ENCODE measurements at regions not wholly inside any gene's neighbourhood (a gene's known extent, or its start where the extent isn't known, plus 50 kb on each side); places are given as distances from the start of the nearest gene placed in this dataset.

DNA sequence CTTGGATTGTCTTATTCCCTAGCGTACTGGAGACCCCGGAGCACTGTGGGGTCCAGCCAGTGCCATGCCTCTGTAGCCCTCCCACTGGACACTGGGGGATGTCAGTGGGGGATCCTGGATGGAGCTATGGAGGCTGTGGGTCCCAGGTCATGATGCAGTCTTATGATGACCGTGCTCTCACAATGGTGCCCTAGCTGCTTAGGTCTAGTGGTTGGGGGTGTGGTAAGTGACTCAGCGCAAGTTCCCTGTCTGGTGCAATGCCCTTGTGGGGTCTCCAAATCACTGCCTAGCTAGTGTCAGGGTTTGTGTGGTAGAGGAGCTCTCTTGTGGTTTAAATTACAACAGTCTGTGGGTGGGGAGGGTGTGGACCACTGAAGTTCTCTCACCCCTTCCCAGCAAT is 135.4 kb downstream of the CDC5L start:
- DNase-seq (ENCODE audit: low spot score, unreplicated experiment): no peak
- no peak overlapping the region for H3K27ac Mint-ChIP-seq
- H3K4me1 Mint-ChIP-seq (ENCODE audit: low read depth): no peaks in the 10 kb centered on the region
- TF ChIP-seq, protein P1, sequence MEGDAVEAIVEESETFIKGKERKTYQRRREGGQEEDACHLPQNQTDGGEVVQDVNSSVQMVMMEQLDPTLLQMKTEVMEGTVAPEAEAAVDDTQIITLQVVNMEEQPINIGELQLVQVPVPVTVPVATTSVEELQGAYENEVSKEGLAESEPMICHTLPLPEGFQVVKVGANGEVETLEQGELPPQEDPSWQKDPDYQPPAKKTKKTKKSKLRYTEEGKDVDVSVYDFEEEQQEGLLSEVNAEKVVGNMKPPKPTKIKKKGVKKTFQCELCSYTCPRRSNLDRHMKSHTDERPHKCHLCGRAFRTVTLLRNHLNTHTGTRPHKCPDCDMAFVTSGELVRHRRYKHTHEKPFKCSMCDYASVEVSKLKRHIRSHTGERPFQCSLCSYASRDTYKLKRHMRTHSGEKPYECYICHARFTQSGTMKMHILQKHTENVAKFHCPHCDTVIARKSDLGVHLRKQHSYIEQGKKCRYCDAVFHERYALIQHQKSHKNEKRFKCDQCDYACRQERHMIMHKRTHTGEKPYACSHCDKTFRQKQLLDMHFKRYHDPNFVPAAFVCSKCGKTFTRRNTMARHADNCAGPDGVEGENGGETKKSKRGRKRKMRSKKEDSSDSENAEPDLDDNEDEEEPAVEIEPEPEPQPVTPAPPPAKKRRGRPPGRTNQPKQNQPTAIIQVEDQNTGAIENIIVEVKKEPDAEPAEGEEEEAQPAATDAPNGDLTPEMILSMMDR (IDR thresholded peaks at IDR 0.05; ENCODE audit: unreplicated experiment): no peak
- no peaks in the 10 kb centered on the region for H3K27me3 Mint-ChIP-seq
- H3K36me3 Mint-ChIP-seq (ENCODE audit: insufficient read depth): no peaks in the 10 kb centered on the region
- peaks cover 15% of the 10 kb centered on the region for H3K9me3 Mint-ChIP-seq (ENCODE audit: low read depth)
- no peak overlapping the region for H3K4me3 Mint-ChIP-seq (ENCODE audit: low read depth)

DNA sequence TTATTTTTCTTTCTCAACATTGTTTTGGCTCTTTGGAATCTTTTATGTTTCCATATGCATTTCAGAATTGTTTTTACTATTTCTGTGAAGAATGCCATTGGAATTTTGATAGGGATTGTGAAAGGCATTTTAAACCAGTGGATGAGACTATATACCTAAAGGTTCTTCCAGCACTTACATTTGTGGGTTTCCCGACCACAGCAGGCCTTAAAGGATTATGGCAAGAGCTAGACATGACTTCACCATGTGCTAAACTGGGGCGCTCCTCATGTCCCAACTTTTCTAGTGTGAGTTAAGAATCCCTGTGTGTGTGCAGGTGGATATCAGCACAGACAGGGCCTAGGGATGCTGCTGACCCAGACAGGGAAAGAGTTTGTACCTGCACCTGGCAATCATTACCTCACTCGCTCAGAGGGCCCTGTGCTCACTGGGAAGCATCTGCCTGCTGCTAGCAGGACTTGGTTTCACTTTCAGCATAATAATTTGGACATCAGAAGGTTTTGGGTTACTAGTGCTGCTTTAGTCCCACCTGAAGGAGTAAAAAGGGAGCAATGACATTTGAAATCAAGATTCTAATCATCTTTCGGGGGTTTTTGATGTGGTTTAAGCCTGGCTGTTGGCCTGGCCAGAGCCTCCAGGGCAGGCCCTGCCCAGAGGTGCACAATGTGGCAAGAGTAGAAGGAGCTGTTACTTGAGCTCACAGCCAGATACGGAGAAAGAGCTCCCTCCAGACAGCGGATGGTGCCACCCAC is 137.1 kb downstream of the CDC5L start:
- TF ChIP-seq, protein P1 (IDR thresholded peaks at IDR 0.05; ENCODE audit: unreplicated experiment): no peak
- Mint-ChIP-seq H3K4me3 (ENCODE audit: low read depth) (no peak overlapping the region), H3K27ac (no peak overlapping the region), H3K4me1 (ENCODE audit: low read depth) (no peaks in the 10 kb centered on the region), H3K36me3 (ENCODE audit: insufficient read depth) (no peaks in the 10 kb centered on the region), H3K27me3 (peaks cover 3% of the 10 kb centered on the region), H3K9me3 (ENCODE audit: low read depth) (no peaks in the 10 kb centered on the region)
- no peak for DNase-seq (ENCODE audit: low spot score, unreplicated experiment)

DNA sequence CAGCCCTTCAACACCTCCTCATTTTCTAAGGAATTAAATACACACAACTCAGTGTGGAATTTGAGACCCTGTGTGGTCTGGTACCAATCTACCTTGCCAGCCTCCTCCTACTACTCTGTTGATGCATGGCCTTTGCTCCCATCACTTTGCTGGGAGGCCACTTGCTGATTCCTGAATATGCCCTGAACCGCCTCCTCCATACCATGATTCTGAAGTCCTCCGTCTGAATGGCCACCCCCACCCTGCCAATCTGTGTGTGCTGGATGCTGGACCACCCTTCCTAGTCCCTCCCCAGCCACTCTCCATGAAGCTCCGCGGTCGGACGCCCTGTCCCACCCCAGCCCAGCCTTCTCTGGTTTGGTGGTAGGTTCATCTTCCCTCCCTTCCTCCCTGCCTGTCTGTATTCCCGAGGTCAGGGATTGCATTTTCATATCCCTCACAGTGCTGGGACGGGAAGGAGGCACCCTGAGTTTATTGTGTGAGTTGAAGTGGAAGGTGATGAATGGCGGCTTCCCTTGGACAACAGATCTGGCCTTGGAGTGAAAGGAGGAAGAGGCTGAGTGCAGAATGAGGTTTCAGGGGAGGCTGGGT is 138.3 kb downstream of the CDC5L start:
- Mint-ChIP-seq H3K27me3 (peaks cover 3% of the 10 kb centered on the region), H3K27ac (no peak overlapping the region), H3K4me1 (ENCODE audit: low read depth) (no peaks in the 10 kb centered on the region), H3K36me3 (ENCODE audit: insufficient read depth) (no peaks in the 10 kb centered on the region), H3K4me3 (ENCODE audit: low read depth) (no peak overlapping the region), H3K9me3 (ENCODE audit: low read depth) (no peaks in the 10 kb centered on the region)
- no peak for DNase-seq (ENCODE audit: low spot score, unreplicated experiment)
- TF ChIP-seq, protein P1 (IDR thresholded peaks at IDR 0.05; ENCODE audit: unreplicated experiment): no peak

DNA sequence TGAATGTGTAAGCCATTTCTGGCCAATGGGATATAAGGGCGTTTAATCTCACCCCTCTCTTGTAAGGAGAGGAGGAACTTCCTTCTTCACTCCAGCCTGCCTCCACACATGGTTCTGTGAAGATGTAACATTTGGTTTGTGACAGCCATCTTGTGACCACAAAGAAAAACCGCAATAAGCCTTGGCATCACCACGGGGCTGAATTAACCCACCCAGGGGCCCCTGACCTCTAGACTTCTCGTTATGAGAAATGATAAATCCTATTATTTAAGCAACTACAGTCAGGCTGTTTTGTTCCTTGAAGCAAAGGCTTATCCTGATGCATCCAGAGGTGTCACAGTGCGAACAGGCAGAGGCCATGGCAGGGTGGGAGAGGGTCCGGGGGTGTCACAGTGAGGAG is 139.7 kb downstream of the CDC5L start:
- Mint-ChIP-seq H3K27me3 (peaks cover 7% of the 10 kb centered on the region), H3K27ac (no peak overlapping the region), H3K4me1 (ENCODE audit: low read depth) (no peaks in the 10 kb centered on the region), H3K4me3 (ENCODE audit: low read depth) (no peak overlapping the region), H3K36me3 (ENCODE audit: insufficient read depth) (no peaks in the 10 kb centered on the region), H3K9me3 (ENCODE audit: low read depth) (no peaks in the 10 kb centered on the region)
- TF ChIP-seq, protein P1 (IDR thresholded peaks at IDR 0.05; ENCODE audit: unreplicated experiment): no peak
- DNase-seq (ENCODE audit: low spot score, unreplicated experiment): no peak

DNA sequence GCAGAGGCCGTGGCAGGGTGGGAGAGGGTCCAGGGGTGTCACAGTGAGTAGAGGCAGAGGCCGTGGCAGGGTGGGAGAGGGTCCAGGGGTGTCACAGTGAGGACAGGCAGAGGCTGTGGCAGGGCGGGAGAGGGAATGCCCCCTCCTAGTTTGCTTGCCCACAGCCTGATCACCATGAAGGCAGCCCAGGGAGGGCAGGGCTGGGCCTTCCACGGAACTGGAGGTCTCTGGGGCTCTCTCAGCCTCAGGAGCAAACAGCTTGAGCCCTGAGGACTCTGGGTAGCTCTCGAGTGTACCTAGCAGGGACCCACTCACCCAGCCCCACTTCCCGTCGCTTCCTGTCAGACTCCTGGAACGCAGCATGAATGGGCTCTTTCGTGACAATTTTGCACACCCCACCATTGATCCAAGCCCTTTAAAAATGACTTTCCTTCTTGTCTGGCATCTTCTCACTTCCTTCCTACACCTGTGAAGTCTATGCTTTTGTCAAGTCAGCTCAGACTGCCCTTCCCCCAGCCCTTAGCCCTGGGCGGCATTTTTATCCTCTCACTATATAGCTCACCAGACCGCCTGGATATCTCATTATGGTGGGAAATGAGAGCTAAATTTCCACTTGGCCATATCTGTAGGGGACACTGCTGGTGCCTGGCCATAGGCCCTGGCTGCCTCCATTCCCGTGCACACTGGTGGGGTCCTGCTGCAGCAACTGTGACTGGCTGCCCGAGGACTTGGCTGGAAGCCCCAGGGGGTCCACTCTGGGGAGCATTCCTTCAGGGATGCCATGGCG is 140.3 kb downstream of the CDC5L start:
- DNase-seq (ENCODE audit: low spot score, unreplicated experiment): no peak
- no peaks in the 10 kb centered on the region for H3K4me1 Mint-ChIP-seq (ENCODE audit: low read depth)
- H3K27me3 Mint-ChIP-seq: peaks cover 7% of the 10 kb centered on the region
- no peaks in the 10 kb centered on the region for H3K9me3 Mint-ChIP-seq (ENCODE audit: low read depth)
- no peak overlapping the region for H3K27ac Mint-ChIP-seq
- H3K36me3 Mint-ChIP-seq (ENCODE audit: insufficient read depth): no peaks in the 10 kb centered on the region
- TF ChIP-seq, protein P1 (IDR thresholded peaks at IDR 0.05; ENCODE audit: unreplicated experiment): no peak
- H3K4me3 Mint-ChIP-seq (ENCODE audit: low read depth): no peak overlapping the region
